Stimulated activated CD4-positive, alpha-beta T cell treated with anti-CD3 and anti-CD28 coated beads, Interleukin-1b, Interleukin-23, amount 100 ng/mL, for 48 hours (primary cell): ENCODE measurements at regions not wholly inside any gene's neighbourhood (a gene's known extent, or its start where the extent isn't known, plus 50 kb on each side); places are given as distances from the start of the nearest gene placed in this dataset.
"Not testable (repeated sequence)": the region's sequence is repeated elsewhere in the genome, so short reads cannot be mapped to it uniquely, and the experiment has no call there.

ENCODE experiments used
- DNase-seq: peaks from one replicate; pipeline ENCODE4 v3.0.0-alpha.2; 2020

DNA sequence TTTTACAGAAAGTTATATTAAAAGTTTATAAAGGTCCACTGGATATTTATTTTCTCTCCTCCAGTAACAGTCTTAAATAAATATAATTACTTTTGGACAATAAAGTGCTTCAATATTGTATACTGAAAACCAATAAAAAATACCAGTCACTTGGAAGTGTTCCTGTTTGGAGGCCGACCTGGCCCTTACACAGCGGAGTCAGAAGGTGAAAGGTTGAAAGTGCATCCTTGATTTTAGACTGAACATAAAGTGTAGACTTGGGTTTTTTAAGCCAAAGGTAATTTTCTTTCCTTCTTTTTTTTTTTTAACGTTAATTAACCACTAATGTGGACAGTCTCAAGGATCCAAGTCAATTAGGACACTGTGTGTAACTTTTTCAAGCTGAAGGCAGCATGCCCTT lies 152.3 kb upstream of the TBX18 start:
- DNase-seq: no peak

DNA sequence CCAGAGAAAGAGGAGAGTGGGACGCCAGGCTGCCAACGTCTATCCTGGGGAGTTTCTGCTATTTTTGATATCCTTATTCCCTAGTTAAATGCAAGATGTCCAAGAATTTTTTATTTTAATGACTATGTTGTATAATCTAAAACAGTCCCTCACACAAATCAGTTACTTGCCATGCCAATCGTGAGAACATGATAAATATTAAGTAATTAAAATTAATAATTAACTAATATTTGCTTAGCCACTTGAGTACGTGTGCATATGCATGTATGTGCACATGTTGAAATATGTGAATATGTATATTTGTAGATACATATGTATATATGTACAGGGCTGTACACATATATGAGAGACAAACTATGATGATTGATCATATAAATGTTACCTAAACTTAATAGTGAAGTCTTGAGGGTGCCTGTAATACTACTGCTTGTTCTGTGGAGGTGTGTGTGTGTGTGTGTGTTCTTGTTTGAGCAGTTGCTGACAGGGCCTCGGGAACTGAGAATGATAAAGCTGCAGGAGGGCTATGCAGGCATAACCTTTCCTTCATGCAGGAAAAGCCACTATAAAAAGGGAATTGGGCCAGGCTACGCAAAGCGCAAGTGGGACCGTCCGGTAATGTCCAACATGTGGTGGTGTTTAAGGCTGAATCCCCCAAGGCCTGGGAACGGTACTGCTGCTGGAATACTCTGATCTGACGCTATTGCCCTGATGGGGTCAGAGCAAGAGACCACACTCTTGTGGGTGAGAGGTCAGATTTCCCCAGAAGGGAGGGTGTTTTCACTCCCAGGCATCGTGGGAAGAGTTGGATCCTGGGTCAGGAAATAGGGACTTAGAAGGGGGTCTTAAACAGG lies 148.3 kb upstream of the TBX18 start:
- DNase-seq: no peak

DNA sequence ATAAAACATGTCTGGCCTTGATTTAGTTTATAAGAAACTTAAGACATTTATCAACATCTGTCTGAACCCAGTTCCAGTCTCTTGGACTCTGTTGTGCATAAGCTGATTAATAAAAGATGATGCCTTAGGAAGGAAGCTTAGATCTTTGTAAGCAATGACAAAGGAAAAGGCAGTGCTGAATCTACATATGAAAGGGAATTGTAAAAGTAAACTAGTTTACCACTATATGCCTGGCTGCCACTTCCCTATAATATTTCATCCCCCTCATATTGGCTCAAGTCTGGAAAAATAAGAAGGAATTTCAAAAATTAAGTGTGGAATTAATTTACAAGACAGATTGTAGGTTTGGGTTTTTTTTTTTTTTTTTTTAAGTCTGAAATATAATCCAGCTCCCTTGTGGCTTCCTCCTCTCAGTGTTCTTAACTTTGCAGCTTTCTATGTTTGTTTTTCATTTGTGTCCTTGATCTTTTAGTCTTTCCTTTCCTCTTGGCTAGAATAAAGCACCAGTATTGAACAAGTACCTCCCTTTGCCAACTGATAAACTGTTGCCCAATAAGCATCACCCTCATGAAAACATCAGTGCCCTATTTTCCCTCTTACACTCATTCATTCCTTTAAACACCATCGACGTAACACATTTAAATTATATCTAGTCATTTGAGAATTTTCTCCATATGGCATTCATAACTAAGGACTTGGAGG lies 146.7 kb upstream of the TBX18 start:
- no peak for DNase-seq

DNA sequence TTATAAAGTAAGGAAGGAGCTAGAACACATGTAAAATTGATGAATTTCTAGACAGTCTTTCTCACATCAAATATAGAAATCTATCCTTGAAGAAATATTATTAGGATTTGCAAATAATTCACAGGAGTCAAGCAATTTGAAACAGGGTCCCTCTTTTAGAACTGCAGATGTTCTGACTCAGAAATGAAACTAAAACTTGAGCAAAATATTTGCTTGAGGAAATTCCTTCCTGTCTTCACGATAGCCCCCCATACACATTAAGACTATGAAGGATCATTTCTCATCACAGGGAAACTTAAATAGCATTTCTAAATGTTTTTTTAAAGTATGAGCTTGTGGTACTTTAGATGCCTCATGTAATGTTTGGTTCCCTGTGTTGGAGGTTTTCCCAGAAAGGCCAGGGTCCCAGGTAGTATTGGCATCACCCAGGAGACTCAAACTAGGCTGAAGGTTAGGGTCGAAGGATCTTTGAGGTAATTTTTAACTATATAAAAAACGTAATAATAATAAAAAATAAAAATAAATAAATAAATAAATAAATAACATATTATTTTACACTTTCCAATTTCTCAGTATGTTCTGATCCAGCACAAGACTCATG lies 144.0 kb upstream of the TBX18 start:
- no peak for DNase-seq

DNA sequence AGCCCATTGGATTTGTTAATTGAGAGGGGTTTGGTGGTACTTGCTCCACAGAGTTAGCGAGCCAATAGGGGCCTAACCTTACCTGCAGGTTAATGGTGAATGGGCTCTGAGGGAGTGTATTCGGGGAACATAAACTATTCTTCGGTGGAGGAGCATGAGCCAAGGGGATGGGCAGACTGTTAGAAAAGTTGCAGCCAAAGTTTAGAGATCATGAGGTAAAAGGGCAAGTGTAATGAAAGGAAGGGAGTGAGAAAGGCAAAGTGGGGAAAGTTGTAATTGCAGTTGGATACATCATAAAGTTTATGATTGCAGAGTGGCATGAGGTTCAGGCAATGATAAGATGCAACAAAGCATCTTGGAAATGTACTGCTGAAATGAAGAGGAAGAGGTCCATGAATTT lies 142.1 kb upstream of the TBX18 start:
- DNase-seq: no peak

DNA sequence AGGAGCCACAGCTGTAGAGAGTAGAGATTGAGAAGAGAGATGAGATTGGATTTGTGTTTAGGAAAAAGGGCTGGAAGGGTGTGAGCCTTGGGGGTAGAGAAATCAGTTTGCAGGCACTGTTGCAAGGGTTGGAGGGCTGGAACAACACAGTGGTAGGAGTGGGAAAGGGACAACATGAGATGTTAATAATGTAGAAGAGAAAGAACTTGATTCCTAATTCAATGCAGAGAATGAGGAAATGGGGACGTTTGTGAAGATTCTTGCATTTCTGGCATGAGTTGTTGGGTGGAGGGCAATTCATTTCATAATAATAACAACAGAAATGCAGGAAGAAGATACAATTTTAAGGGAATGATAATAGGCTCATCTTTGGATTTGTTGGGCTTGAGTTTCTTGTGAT lies 141.4 kb upstream of the TBX18 start:
- no peak for DNase-seq

DNA sequence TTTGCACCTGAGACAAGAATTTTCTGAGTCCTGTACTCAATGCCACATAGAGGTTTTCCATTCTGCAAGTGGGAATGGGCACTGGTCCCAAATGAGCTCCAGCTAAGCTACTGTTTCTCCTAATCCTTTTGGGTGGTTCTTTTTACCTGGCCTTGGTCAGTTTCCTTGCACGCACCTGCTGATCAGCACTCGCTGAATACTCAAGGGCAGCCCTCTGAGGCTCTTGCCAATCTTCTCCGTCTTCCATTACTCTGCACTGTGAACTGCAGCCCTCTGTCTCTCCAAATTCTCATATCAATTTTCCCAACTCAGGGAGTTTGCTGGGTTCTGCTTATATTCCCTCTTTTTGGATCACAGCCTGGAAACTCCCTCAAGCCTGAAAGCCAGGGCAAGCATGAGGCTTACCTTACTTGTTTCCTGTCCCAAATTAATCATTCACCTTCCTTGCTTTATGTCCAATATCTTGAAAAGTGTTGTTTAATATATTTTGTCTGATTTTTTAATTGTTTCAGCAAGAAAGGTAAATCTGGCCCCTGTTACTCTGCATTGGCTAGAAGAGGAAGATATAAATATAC lies 138.0 kb upstream of the TBX18 start:
- no peak for DNase-seq

DNA sequence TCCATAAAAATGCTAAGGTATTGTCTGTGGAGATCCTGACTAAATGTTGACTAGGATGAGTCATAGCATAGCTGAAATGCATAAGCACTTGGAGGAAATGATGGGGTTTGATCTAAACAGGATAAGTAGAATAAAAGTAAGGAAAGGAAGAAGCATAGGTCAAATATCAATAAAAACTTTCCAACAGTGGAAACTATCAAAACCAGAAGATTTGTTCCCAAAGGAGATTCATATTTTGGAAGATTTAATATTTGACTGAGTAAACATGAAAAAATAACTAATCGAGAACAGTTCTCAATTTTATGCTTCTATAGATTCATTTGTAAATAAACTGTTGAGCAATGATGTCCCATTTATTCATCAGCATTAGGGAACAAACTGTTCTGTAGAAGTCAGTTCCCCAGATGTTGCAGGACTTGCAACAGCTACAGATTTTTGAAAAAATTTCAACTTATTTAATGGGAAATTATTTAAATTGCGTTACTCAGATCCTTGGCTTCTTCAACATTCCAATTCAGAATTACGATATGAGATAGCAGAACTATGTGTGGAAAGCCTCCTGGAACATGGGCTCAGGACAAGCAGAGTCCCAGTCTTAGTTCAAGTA lies 133.7 kb upstream of the TBX18 start:
- DNase-seq: no peak

DNA sequence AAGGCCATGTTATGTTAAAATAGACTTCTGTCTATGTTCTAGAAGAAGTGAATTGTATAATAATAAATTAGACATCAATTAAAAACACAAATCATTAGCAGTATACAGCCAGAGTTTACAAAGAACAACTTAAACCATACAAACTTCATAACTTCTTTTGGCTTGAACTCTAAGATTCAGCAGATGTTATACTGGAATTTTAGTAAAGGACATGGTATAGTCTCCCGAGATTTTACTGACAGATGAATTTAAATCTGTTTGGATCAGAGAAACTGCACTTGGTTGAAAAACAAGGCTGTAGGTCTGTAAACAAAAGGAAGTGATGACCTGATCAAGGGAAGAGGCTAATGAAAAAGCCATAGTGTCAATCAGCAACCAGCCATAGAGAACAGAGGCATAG lies 132.6 kb upstream of the TBX18 start:
- DNase-seq: no peak

DNA sequence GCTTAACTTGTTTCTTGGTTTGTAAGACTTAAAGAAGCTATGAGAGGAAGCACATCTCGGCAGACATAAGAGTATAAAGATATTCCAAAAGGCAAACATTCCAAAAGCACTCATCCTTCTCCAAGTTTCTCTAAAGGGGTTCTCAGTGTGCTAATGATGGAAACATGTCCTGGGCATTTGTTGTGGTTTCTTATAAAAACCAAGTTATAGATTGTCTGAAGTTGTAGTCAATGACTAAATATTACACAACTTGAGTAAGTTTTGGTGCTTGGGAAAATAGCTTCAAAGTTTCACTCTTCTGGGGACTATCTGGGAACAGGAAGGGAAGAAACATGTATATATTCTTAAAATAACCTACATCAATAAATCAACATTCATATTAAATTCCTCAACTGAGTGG lies 128.3 kb upstream of the TBX18 start:
- DNase-seq: no peak

DNA sequence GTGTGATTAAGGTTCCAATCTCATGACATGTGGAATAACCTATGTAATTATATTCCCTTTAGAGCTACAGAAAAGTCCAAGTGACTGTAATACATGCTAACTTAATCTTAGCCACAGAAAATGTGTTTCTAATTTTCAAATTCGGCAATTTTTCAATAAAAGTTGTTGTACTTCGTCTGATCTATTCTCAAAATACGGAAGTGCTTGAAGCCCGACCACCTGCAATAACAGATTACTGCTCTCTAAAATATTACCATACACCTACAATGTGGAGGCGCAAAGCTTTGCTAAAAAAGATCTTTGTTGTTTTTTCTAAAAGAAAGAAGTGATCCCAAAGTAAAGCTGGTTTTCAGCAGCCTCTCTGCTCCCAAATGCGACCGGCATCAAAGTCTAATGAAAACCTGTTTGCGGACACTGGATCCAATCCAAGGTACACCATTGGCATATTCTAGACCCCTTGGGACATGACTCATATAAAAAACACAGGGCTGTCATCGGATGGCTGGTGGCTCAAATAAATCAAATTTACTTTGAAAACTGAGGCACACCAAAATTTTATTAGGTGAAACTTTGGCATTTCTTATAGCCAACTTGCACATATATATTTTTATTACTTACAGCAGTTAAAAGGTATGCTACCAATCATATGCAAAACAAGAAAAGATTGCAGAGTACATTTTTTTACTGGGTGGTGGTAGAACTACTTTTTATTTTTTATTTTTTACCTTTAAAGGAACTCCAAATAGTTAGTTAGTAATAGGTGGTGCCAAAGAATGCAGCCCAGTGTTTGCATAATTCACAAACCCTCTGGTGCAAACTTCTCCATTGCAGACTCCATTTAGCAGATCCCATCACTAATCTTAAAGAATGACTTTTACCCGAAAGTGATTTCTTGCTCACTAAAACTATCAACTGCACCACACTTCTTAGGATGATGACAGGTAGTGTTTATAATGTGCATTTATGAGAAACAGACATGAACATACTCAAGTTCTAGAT lies 118.7 kb upstream of the TBX18 start:
- DNase-seq: no peak

DNA sequence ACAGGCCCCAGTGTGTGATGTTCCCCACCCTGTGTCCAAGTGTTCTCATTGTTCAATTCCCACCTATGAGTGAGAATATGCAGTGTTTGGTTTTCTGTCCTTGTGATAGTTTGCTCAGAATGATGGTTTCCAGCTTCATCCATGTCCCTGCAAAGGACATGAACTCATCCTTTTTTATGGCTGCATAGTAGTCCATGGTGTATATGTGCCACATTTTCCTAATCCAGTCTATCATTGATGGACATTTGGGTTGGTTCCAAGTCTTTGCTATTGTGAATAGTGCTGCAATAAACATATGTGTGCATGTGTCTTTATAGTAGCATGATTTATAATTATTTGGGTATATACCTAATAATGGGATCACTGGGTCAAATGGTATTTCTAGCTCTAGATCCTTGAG lies 115.0 kb upstream of the TBX18 start:
- not testable (repeated sequence) for DNase-seq

DNA sequence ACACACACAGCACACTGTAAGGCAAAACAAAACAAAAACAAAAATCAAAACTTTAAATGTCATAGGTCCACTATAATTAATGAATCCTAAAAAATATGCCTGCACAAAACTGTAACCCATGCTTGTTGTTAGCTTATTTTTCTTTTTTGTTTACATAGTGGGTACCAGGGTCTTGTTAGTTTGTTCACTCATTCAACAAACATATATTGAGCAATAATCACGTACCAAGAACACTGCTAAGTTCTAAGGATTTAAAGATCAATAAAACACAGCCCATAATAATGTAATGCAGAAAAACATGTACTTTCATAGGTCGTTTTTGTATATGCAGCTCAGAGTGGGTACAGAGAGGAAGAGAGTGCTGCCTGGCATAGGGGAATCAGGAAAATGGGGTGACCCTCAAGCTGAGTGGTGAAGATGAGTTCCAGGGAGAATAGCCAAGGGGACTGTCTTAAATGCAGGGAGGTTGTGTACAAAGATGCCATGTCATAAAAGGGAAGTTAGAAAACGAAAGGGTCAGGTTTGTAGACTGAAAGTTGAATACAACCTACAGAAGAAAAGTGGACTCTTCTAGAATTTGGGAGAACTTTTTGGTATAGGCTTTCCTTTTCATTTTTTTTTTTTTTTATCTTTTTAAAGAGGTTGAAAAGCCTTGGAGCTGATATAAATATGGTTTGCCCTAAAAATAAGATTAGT lies 113.3 kb upstream of the TBX18 start:
- DNase-seq: no peak

DNA sequence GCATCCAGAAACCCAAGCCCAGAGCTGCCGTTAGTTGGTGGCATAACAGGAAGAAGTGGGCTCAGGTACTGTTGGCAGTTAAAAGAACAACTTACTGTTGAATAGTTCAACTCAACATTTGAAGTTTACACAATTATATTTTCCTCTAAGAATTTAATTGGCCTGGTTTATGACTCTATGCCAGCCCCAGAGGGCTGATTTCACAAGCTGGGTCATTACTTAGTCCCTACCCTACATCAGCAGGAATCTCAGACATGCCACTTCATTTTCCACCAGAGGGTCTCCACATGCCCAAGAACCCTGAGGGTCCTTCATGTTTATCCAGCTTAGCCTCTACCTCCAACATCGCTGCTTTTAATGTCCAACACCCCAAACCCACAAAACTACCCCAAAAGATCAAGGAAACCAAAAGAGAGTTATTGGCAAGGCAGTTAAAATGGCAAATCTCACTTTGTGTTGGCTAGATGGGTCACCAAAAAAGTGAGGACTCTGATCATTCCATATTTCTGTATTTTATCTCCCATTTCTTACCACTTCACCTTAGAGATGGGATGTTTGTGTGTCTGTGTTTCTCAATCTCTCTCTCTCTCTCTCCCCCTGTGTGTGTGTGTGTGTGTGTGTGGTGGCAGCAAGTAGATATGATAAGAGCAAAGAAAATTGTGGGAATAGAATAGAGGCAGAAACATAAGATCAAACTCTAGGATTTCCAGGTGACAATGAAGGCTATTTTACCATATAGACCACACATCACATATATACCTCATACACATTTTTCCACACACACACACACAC lies 112.5 kb upstream of the TBX18 start:
- DNase-seq: no peak

DNA sequence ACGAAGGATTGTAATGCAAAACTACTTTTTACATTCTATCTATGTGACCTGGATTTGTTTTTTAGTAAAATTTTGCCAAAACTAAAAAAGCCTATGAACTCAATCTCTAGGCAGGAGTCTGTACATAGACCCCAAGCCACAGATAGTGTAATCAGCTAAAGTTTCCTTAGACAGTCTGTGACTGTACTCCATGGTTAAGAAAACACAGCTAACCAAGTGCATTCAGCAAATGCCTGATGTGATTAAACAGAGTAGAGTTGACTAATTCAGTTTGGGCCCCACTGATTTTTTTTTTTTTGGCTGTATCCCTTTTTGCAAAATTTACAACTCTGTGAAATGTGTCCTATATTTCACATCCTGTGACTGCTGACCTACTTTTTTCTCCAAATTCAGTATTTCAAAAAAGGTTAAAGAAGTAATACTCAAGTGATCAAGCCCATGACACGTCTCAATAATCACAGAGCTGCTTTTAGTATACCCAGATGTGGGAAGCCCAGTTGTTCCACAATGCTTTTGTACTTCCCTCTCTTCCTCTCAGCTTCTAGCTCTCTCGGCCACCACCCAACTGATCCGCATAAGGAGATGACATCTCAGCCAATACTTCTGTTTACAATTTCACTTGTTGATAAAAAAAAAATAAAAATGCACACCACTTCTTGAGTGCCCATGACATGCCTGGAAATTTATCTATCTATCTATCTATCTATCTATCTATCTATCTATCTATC lies 108.8 kb upstream of the TBX18 start:
- no peak for DNase-seq

DNA sequence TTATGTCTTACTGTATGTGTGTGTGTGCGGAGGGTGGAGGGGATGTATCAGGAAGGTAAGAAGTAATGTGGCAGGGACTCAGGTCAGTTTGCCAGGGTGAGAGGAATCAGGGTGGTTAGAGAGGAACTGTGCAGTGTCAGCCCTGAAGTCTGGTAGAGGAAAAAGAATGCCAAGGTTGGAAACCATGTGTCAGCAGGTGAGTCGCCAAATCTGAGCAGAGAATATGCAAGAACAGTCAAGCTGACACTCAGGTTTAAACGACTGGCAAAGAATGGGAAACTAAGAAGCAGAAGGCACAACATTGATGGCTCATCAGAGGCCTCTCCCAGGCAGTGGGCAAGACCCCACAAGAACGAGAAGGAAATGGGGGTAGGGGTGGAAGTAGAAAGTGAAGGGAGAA lies 107.5 kb upstream of the TBX18 start:
- DNase-seq: no peak

DNA sequence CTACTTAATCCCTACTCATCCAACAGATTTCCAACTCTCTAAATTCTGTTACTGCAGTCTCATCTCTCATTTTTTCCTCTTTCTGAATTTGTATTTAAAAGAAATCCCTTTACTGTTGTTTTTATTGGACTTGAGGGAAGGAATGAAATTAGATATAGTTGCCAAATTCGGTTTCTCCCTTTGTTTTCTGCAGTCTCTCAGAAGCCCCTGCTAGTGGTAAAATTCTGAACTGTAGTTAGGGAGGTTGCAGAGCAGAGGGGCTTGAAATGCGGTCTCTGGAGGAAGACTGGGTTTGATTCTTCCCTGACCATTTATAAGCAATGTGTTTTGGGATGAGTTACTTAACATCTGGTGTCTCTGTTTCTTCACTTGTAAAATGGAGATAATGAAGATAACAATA lies 106.3 kb upstream of the TBX18 start:
- no peak for DNase-seq

DNA sequence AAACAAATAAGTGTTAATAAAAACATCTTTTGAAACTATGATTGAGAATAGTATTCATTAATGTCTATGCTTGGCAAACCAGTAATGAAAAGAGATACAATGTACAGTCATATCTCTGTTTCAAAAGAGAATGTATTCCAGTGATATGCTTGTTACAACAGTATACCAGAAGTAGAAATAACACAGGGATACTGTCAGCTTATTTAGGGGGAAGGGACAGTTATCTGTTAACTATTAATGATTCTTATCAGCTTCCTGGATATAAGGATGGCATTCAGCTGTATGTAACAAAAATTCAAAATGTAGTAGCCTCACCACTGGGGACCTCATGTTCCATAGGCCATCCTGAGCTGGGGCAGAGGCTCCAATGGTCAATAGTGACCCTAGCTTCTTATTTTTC lies 103.8 kb upstream of the TBX18 start:
- DNase-seq: no peak

DNA sequence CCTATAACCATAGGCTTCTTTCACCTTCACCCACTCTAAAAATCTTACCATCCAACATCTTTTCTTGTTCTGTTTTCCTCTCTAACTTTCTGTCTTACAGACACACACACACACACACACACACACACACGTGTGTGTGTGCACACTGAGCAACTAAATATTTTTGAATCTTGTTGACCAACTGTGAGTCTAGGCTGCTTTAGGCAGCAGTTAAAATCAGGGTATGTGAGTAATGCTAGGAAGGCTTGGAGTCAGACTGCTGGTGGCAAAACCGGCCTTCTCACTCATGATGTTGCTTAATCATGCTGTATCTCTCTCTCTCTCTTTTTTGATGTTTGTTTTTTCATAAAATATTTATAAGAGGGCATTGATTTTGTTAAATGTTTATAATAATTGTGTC lies 103.1 kb upstream of the TBX18 start:
- DNase-seq: no peak

DNA sequence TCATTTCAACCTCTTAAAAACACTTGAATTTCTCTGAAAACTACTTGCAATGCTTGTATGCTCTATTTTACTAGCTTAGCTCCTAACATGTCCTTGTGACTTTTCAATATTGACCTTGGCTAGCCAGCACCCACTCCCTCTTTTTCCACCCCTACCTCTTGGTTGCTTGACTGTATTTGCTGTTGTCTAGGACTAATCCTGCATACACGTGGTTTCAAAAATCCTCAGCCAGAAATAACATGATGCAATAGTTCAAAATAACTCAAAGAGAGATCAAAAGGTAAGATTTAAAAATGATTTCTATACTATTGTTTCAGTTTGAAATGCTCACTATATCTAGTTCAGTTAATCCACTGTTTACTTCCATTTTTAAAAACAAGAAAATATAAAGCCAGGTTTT lies 102.3 kb upstream of the TBX18 start:
- DNase-seq: no peak
